GM12865 (cell line): ENCODE measurements at regions not wholly inside any gene's neighbourhood (a gene's known extent, or its start where the extent isn't known, plus 50 kb on each side); places are given as distances from the start of the nearest gene placed in this dataset.

Experiments
- DNase-seq: peaks from one replicate; pipeline ENCODE4 v3.0.0; 2010; ENCODE audit warnings: low read depth
- H3K4me3 ChIP-seq: 2 replicates; pipeline ENCODE4 v1.5.1; 2011; ENCODE audit warnings: mild to moderate bottlenecking, low read depth, low read length, control low read depth
- CTCF ChIP-seq: IDR thresholded peaks from 2 replicates; pipeline ENCODE4 v1.5.1; 2011; ENCODE audit warnings: low read length, control low read depth, low read depth, inconsistent platforms; ENCODE audit not compliant: insufficient read depth; ENCODE audit errors: missing control alignments

GRCh38 chr12:85352016-85352415 lies 72.0 kb downstream of the ALX1 start:
- DNase-seq = no peak
- H3K4me3 ChIP-seq = no peak overlapping the region
- no peak for TF ChIP-seq CTCF

- no peak for DNase-seq
- no peak overlapping the region for H3K4me3 ChIP-seq
- no peak for TF ChIP-seq CTCF
Observed at GRCh38 chr12:85356596-85357385, 76.8 kb downstream of the ALX1 start.

- DNase-seq = no peak
- no peak for TF ChIP-seq CTCF
- H3K4me3 ChIP-seq = no peak overlapping the region
Observed at GRCh38 chr12:85357609-85358008, 77.6 kb downstream of the ALX1 start.

GRCh38 chr12:85358715-85359114 lies 78.7 kb downstream of the ALX1 start:
- DNase-seq = no peak
- TF ChIP-seq CTCF = no peak
- H3K4me3 ChIP-seq = no peak overlapping the region

GRCh38 chr12:85363382-85364190 lies 83.6 kb downstream of the ALX1 start:
- DNase-seq = no peak
- H3K4me3 ChIP-seq = no peak overlapping the region
- TF ChIP-seq CTCF = no peak

GRCh38 chr12:85367936-85368335 lies 87.9 kb downstream of the ALX1 start:
- no peak for TF ChIP-seq CTCF
- H3K4me3 ChIP-seq = no peak overlapping the region
- no peak for DNase-seq
